CD4-positive, alpha-beta T cell treated with Interleukin-15 for 1 hour (primary cell): ENCODE measurements at regions not wholly inside any gene's neighbourhood (a gene's known extent, or its start where the extent isn't known, plus 50 kb on each side); places are given as distances from the start of the nearest gene placed in this dataset.

Experiments
- DNase-seq: peaks from one replicate; pipeline ENCODE4 v3.0.0-alpha.2; 2020

DNA sequence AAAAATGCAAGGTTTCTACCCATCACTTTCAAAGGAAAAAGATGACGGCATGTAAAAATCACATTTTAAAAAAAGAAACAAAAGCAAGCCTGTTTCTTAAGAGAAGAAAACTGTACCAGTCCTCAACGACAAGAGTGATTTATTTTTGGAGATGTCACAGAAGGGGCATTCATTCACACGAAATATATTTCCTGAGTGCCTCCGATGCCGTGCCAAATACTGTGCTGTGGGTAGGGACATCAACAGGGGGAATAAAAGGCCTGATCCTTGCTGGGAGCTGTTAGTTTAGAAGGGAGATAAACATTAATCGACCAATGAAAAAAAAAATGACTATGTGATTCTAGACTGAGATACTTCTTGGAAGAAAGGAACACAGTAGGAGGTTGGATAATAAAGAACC lies 297.5 kb upstream of the SOX5 start:
- no peak for DNase-seq

DNA sequence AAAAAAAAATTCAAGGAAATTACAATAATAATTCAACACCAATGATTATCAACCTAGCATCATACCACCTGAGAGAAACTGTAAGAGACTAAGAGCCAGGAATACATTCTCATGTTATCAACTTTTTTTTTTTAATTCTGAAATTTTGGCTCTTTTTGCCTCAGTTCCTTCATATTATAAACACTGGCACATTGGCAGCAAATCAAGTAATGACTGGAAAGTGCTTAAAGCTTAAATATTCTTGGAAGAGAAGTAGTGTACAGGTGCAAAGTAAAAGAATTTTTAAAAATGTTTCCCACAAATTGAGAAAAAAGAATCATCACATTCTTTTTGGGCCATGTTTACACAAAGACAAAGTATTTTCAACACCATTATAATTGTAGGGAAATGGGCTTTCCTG lies 296.9 kb upstream of the SOX5 start:
- DNase-seq, result no peak

DNA sequence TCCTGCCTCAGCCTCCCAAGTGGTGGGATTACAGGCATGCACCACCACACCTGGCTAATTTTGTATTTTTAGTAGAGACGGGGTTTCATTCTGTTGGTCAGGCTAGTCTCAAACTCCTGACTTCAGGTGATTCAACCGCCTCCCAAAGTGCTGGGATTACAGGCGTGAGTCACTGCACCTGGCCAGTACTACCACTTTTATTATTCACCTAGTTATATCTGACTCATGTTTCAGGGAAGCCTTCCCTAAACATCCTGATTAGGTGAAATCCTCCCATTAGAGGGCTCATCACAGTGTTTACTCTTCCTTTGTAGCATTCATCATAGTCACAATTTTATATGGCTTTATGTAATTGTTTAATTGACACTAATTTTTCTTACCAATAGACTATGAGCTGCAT lies 295.3 kb upstream of the SOX5 start:
- DNase-seq, result no peak

DNA sequence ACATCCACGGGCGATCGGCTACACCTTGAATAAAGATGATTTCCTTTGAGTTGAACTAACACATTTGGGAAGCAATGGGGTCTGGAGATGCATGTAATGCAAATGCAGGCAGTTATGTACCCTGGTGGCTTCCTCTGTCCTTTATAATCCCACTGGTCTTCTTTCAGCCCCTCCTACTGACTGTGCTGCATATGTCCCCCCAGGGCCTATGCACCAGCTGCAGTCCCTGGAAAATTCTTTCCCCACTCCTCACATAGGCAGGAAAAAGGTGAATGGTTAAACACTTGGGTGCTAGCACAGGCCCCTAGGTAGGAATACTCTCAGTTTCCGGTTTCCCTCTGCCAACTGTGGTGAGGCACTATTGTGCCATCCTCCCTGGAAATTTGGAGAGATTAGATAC lies 294.8 kb upstream of the SOX5 start:
- no peak for DNase-seq

- no peak for DNase-seq
Measured at GRCh38 chr12:24240707-24241106, 291.2 kb upstream of the SOX5 start.

DNA sequence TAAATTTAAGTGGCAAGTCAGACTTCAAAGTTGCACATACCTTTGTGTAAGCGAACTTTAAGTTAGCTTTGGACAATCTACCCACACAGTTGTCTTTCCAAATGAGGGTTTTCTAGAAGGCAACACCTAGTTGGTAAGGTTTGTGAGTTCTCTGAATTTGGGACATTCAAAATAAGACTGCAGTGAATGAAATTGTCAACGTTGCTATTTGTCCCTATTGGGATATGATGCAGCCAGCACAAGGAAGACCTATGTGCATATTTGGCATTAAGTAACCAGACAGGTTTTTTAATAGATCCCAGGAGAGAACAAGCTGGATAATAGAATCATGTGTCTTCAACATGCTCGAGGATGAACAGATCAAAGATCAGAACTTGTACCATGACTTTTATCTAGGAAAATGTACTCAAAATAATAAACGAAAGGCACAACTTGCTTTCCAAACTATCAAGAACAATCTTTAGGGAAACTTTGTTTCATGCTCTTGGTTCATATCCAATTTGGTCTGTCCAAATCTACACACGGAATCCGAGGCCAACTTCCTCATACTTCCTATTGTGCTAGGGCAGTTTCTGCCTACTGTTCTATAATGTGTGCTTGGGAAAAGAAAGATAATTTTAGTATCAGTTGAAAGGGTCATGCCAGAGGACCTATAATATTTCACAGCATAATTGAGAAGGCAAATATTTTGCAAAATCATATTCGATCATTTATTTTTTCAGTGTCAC lies 284.2 kb upstream of the SOX5 start:
- no peak for DNase-seq

- no peak for DNase-seq
Measured at GRCh38 chr12:24232531-24232930, 283.1 kb upstream of the SOX5 start.

GRCh38 chr12:24231298-24231697 lies 281.8 kb upstream of the SOX5 start:
- DNase-seq, result no peak

DNA sequence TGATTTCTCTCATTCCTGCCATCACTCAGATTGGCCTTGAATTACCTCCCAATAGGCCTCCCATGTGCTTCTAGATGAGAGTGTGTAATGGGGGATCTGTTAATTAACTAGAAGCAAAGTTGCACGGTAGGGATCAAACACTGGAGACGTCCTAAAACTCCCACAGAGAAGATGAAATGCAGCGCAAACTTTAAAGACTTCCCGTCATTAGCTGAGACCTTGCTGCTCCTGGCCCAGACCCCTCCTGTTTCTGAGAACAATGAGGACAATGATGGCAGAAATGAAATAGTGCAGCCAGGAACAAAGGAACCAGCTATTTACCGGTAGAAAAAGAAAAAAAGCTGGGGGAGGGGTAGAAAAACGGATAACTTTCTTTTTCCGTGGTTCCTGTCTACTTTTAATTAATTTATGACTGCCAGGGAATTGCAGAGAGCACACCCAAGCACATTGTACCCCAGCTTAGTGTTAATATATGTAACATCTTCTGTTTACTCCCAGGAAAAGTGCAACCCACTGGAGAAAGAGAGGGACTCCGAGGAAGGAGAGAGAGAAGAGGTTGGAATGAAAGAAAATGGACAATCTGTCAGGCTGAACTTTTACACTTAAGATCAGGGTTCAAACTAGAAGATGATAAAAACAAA lies 280.7 kb upstream of the SOX5 start:
- no peak for DNase-seq

GRCh38 chr12:24229031-24229700 lies 279.7 kb upstream of the SOX5 start:
- no peak for DNase-seq

GRCh38 chr12:24228371-24228770 lies 278.9 kb upstream of the SOX5 start:
- DNase-seq, result no peak

GRCh38 chr12:24227551-24227950 lies 278.1 kb upstream of the SOX5 start:
- no peak for DNase-seq

DNA sequence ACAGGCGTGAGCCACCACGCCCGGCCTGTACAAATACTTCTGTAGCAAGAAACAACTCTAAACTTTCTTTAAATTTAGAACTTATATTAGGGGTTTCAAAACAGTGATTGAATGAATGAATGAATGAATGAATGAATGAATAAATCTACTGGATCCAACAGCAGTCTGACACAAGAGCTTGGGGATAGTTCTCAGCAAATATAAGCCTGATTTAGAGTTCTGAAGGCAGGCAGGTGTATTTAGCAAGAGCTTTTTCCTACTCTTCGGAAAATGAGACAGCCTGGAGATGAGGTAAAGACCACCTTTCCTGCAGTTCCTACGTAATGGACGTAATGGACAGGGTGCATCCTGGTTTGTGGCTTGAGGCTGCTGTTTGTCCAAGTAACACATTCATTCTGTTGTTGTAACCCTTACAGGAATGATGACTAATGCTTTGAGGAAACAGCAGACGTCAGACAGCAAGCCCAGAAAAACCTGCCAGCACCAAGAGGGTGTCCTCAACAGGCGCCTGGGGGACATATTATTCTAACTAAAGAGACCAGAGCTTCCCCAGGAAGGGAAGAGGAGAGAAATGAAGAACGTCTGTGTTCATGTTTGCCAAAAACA lies 277.4 kb upstream of the SOX5 start:
- DNase-seq, result no peak

DNA sequence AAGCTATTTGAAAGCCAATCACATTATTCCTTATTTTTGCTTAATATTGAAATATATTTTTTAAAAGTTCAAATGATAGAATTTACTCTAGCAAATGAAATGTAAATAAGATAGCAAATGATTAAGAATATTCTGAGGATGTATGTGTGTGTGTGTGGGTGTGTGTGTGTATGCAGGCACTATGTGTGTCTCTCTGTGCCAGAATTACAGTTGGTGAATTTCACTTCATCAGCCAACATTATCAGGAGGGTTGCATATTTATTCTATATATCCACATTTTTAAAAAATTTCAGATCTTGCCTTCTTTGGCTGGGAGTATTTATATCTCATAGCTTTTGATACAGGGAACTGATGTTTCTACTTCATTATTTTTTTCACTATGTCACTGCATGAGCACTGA lies 274.9 kb upstream of the SOX5 start:
- DNase-seq, result no peak

GRCh38 chr12:24223926-24224325 lies 274.5 kb upstream of the SOX5 start:
- no peak for DNase-seq

GRCh38 chr12:24222968-24223367 lies 273.5 kb upstream of the SOX5 start:
- DNase-seq, result no peak

- DNase-seq, result no peak
Measured at GRCh38 chr12:24212496-24212895, 263.0 kb upstream of the SOX5 start.

- no peak for DNase-seq
Measured at GRCh38 chr12:24206621-24207020, 257.2 kb upstream of the SOX5 start.

DNA sequence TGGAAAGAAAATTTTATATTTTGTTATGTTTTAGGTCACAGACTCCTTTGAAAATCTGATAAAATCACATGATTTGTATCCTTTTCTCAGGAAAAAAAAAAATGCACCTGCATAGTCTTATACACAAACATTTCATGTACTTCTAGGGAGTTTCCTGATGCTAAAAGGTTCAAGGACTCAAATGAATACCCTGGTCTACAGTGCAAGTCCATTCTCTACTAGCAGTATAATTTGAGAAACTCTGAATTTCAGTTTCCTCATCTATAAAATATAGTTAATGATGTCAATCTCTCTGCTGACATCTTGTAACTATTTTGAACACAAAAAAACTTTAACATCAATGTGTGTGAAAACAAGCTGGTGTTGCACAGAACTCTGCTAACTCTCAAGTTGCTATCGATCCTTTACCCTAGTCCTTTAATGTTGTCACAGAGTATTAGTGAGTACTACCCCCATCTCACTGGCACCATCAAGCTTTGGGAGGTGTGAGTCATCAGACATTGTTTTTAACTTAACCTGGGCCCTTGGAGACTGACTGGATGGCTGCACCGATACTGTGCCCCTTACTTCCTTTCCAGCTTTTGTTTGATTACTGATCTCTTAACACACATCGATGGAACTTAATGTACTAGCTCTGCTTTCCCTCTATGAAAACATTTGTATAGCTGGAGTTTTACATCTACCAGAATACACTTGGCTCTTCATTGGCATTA lies 251.9 kb upstream of the SOX5 start:
- no peak for DNase-seq

- DNase-seq, result no peak
Measured at GRCh38 chr12:24200010-24200409, 250.5 kb upstream of the SOX5 start.

DNA sequence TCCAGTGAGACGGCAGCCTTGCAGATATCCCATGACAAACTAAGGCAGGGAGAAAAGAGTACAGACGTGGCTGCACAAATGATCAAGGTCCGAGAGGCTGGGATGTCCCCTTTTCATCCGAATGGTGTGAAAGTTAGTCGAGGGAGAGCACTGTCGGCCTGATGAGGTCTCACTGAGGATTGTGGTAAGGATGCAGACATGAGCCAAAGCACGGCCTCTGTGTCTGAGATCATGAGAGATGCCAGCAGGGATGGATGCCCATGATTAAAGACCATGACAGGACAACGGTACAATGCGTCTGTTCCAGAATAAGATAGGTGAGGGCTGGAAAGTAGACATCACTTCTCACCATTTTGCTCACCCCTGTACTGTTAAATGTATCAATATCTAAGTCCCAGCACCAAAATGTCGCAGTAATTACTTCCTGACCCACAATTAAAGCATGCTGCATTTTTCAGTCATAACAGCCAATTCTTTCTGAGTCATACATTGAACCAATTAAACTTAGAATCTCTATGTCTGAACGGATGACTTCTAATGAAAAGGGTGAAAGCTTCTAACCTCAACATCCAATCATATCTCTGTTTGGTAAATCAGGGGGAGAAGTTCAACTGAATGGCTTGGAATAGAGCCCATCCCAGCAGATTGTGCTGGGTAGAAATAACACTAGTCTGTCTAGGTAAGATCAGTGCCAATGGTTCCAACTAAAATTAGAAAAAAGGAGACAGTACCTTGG lies 249.6 kb upstream of the SOX5 start:
- DNase-seq, result no peak

DNA sequence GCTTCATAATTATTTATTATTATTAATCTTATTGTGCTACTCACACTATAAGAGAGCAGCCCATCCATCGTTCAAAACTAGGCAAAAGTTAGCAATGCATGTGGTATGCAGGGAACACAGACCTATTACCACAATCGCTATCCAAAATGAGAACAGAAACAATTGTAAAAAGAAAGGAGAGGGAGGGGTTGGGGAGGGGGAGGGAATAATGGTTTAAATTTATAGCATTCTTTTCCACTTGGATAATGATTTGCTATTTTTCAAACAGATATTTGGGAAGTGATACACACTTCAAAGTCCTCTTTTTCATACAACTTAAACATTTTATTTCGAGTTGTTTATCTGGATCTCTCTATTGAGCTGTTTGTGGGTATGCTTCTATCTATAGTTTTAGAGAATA lies 248.6 kb upstream of the SOX5 start:
- no peak for DNase-seq

GRCh38 chr12:24197532-24197931 lies 248.1 kb upstream of the SOX5 start:
- DNase-seq, result no peak
